GM18873 (cell line): ENCODE measurements at regions not wholly inside any gene's neighbourhood (a gene's known extent, or its start where the extent isn't known, plus 50 kb on each side); places are given as distances from the start of the nearest gene placed in this dataset.
"Not testable (repeated sequence)": the region's sequence is repeated elsewhere in the genome, so short reads cannot be mapped to it uniquely, and the experiment has no call there.

Experiments
- ATAC-seq: cut with Tn5 transposase; IDR thresholded peaks from one replicate; pipeline ENCODE4 v1.9.1; 2021; ENCODE audit warnings: mild to moderate bottlenecking, moderate library complexity, moderate number of reproducible peaks; ENCODE audit not compliant: unreplicated experiment, low FRiP score

GRCh38 chr5:125059255-125060002 is 313.0 kb upstream of the ZNF608 start:
- no peak for ATAC-seq

GRCh38 chr5:125061726-125062125 is 315.3 kb upstream of the ZNF608 start:
- no peak for ATAC-seq

GRCh38 chr5:125064621-125065438 is 318.4 kb upstream of the ZNF608 start:
- no peak for ATAC-seq

GRCh38 chr5:125065741-125066140 is 319.3 kb upstream of the ZNF608 start:
- no peak for ATAC-seq

- no peak for ATAC-seq
Measured at GRCh38 chr5:125070961-125071360, 324.5 kb upstream of the ZNF608 start.

DNA sequence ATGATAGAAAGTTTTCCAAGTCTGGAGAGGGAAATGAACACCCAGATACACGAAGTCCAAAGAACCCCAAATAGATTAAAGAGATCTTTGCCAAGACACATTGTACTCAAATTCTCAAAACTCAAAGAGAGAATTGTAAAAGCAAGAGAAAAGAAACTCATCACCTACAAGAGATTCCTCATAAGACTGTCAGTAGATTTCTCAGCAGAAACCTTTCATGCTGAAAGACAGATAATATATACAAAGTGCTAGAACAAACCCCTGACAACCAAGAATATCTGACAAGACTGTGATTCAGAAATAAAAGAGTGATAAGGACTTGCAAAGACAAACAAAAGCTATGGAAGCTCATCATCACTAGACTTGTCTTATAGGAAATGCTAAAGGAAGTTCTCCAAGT is 326.7 kb upstream of the ZNF608 start:
- ATAC-seq = no peak

DNA sequence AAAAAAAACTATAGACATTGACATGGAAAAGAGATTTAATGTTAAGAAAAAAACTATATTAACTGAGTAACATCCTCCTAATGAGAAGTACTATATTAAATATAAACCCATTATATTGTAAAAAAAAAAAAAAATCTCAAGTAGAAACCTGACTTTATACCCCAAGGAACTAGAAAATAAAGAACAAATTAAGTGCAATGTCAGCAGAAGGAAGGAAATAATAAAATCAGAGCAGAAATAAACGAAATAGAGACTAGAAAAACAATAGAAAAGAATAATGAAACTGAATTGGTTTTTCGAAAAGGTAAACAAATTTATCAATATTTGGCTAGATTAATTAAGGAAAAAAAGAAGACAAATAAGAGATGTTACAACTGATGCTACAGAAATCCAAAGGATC is 329.1 kb upstream of the ZNF608 start:
- ATAC-seq = no peak

DNA sequence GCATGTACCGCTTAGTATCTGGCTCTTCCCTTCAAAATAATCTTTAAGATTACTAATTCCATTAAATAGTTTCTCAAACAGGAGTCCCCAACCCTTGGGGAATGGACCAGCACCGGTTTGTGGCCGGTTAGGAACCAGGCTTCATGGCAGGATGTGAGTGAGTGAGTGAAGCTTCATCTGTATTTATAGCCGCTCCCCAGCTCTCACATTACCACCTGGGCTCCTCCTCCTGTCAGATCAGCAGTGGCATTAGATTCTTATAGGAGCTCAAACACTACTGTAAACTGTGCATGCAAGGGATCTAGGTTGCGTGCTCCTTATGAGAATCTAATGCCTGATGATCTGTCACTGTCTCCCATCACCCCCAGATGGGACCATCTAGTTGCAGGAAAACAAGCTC is 332.6 kb upstream of the ZNF608 start:
- ATAC-seq = not testable (repeated sequence)

GRCh38 chr5:125081101-125081500 is 334.7 kb upstream of the ZNF608 start:
- no peak for ATAC-seq

- ATAC-seq = no peak
Measured at GRCh38 chr5:125083981-125084380, 337.5 kb upstream of the ZNF608 start.

GRCh38 chr5:125085797-125086505 is 339.5 kb upstream of the ZNF608 start:
- ATAC-seq = no peak

DNA sequence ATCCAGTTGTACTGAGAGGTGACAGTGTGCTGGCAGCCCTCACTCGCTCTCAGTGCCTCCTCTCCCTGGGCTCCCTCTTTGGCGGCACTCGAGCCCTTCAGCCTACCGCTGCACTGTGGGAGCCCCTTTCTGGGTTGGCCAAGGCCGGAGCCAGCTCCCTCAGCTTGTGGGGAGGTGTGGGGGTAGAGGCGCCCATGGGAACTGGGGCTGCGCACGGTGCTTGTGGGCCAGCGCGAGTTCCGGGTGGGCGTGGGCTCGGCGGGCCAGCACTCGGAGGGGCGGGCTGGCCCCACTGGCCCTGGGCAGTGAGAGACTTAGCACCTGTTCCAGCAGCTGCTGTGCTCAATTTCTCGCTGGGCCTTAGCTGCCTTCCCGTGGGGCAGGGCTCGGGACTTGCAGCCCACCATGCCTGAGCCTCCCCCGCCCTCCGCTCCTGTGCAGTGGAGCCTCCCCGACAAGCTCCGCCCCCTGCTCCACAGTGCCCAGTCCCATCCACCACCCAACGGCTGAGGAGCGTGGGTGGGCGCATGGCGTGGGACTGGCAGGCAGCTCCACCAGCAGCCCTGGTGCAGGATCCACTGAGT is 342.2 kb upstream of the ZNF608 start:
- no peak for ATAC-seq

DNA sequence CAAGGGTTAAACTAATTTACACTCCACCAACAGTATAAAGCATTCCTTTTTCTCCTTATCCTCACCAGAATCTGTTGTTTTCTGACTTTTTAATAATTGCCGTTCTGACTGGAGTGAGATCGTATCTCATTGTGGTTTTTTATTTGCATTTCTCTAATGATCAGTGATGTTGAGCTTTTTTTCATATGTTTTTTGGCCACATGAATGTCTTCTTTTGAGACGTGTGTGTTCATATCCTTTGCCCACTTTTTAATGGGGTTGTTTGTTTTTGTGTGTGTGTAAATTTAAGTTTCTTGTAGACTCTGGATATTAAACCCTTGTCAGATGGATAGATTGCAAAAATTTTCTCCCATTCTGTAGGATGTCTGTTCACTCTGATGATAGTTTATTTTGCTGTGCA is 345.7 kb upstream of the ZNF608 start:
- ATAC-seq = not testable (repeated sequence)

- ATAC-seq = no peak
Measured at GRCh38 chr5:125093776-125094175, 347.3 kb upstream of the ZNF608 start.

- no peak for ATAC-seq
Measured at GRCh38 chr5:125100342-125100741, 353.9 kb upstream of the ZNF608 start.

DNA sequence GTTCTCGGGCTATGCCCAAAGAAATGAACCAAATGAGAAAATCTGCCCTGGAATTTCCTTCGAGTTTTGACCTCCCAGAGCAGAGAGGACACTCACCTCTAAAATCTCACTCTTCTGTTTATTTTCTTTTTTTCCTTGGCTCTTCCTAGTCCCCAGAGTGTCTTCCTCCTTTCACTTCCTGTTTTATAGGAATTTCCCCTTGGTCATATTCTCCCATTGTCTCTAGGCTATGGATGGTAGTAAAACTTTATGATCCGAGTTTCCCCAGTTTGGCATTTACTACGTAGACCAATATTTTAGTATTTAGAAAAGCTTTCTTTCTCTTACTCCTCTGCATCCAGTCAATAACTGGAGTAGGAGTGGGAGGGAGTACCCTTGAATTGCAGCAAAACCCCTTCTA is 354.5 kb upstream of the ZNF608 start:
- ATAC-seq = no peak

GRCh38 chr5:125103459-125103858 is 357.0 kb upstream of the ZNF608 start:
- no peak for ATAC-seq

DNA sequence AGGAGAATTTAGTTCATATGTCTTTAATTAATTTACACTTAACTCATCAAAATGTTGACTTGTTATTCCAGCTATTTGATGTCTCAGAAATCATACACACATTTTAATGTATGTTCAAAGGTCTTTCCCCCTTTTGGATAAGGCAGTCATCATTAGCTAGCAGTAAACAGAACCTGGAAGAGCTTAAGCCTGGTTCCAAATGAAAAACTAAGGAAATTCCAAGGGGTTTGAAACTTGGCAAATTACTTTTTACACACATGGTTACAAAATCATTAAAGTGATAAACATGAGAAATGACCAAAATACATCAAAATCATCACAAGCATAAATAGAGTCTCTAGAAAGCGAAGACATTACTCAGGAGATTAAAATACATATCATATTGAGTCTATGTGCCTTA is 359.8 kb upstream of the ZNF608 start:
- no peak for ATAC-seq

DNA sequence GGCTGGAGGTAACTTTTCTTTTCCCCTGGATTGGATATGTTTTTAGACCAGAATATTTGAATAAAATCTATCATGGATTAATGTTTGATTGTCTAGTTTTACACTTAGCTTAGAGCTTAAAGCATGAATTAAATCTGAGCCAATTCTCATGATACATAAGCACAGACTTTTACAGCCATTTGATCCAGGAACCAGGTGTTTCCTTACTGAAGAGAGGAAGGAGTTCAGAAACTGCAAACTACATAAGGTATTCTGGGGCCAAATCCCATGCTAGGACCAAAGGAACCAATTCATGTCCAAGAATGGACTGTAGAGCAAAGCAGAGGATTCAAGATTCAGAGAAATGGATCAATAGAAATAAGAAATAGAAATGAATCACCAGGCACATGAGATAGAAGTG is 360.4 kb upstream of the ZNF608 start:
- ATAC-seq = no peak

DNA sequence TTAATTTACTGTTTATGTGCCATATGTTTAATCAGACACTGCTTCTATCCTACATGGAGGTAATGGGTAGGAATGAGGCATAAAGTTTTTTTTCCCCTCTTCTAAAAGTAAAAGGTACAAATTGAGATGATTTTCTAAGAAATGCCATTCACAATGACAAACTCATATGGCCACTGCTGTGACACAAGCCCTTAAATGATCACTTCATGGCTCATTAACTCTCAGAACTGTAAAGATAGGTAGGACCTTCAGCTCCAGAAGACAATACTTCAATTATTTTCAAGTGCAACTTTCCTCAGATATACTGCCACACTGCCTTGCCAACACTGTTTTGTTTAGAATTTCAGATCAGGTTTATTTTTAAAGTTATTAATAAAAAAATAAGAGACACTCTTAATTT is 362.9 kb upstream of the ZNF608 start:
- ATAC-seq = no peak

GRCh38 chr5:125109816-125110215 is 363.4 kb upstream of the ZNF608 start:
- ATAC-seq = no peak
